OCI-LY7 (cell line): ENCODE measurements at regions not wholly inside any gene's neighbourhood (a gene's known extent, or its start where the extent isn't known, plus 50 kb on each side); places are given as distances from the start of the nearest gene placed in this dataset.

Source experiments
- CTCF ChIP-seq: fragments of 200-600 bp; sonication (generic); conservative IDR thresholded peaks from 2 replicates; pipeline ENCODE4 v1.5.1; 2014; ENCODE audit warnings: mild to moderate bottlenecking, antibody characterized with exemption, low read length, moderate library complexity, mixed read lengths
- EZH2phosphoT487 ChIP-seq: fragments of 200-600 bp; sonication (generic); IDR thresholded peaks from 2 replicates; pipeline ENCODE4 v1.6.1; 2018; ENCODE audit warnings: low read depth, borderline replicate concordance, mild to moderate bottlenecking, mixed run types, antibody characterized with exemption, low read length, moderate library complexity, mixed read lengths

GRCh38 chr3:95097493-95097892 lies 1034.6 kb downstream of the NSUN3 start:
- TF ChIP-seq CTCF (no peak), EZH2phosphoT487 (no peak)
